IMR-90 (cell line): ENCODE measurements at regions not wholly inside any gene's neighbourhood (a gene's known extent, or its start where the extent isn't known, plus 50 kb on each side); places are given as distances from the start of the nearest gene placed in this dataset.

Source experiments
- ATAC-seq: fragments of 200-7000 bp; cut with Tn5 transposase; 2 replicates; pipeline ENCODE4 v1.9.1; 2020; ENCODE audit warnings: low read depth, mild to moderate bottlenecking, moderate library complexity
- BruUV-seq: library from RNA; stranded (reverse); fragments of 400-500 nt; replicated peaks from 2 replicates; lab custom pipeline; 2021; lab: Mats Ljungman, UMichigan
- CTCF ChIA-PET: fragments of 300-600 bp; formaldehyde crosslinking; extraction: SDS; loops from one replicate; lab custom pipeline; 2021; ENCODE audit warnings: antibody characterized with exemption; lab: Yijun Ruan, JAX
- POLR2A ChIA-PET: fragments of 300-600 bp; sonication (Branson Sonifier 250); formaldehyde crosslinking; loops from one replicate; lab custom pipeline; 2022; ENCODE audit warnings: antibody characterized with exemption; ENCODE audit not compliant: unreplicated experiment; lab: Charles Lee
- DNase-seq: peaks from one replicate; pipeline ENCODE4 v3.0.0; 2013
- H2AFZ ChIP-seq: replicated peaks from 2 replicates; pipeline ENCODE3; 2013; ENCODE audit warnings: low read length, mild to moderate bottlenecking; ENCODE audit not compliant: poor library complexity
- H2AK5ac ChIP-seq: 2 replicates; pipeline ENCODE4 v1.6.1; 2013; ENCODE audit warnings: low read depth, low read length, inconsistent platforms
- H2AK9ac ChIP-seq: replicated peaks from 2 replicates; pipeline ENCODE3; 2013; ENCODE audit warnings: mild to moderate bottlenecking, low read depth, low read length, moderate library complexity; ENCODE audit not compliant: poor library complexity
- H2BK120ac ChIP-seq: 2 replicates; pipeline ENCODE4 v1.6.1; 2013; ENCODE audit warnings: low read depth, low read length, inconsistent platforms
- H2BK15ac ChIP-seq: 3 replicates; pipeline ENCODE4 v1.6.1; 2013; ENCODE audit warnings: low read depth, low read length, inconsistent platforms
- H2BK20ac ChIP-seq: 2 replicates; pipeline ENCODE4 v1.6.1; 2013; ENCODE audit warnings: low read depth, mild to moderate bottlenecking, inconsistent platforms, low read length, moderate library complexity
- H2BK5ac ChIP-seq: 2 replicates; pipeline ENCODE4 v1.6.1; 2013; ENCODE audit warnings: mild to moderate bottlenecking, low read depth, low read length, inconsistent platforms; ENCODE audit not compliant: poor library complexity, severe bottlenecking
- H3K14ac ChIP-seq: replicated peaks from 2 replicates; pipeline ENCODE4 v1.6.1; 2013; ENCODE audit warnings: low read depth, low read length, inconsistent platforms
- H3K18ac ChIP-seq: 2 replicates; pipeline ENCODE4 v1.6.1; 2013; ENCODE audit warnings: low read depth, low read length, control low read depth
- H3K23ac ChIP-seq: 2 replicates; pipeline ENCODE4 v1.6.1; 2013; ENCODE audit warnings: low read depth, low read length, inconsistent platforms
- H3K27ac ChIP-seq: 2 replicates; pipeline ENCODE4 v1.5.1; 2013; ENCODE audit warnings: mild to moderate bottlenecking, control low read depth, low read length; ENCODE audit not compliant: insufficient read depth
- H3K27me3 ChIP-seq: 2 replicates; pipeline ENCODE4 v1.6.1; 2013; ENCODE audit warnings: low read length; ENCODE audit not compliant: control insufficient read depth, insufficient read depth
- H3K36me3 ChIP-seq: 2 replicates; pipeline ENCODE4 v1.6.1; 2013; ENCODE audit warnings: low read length, mixed read lengths; ENCODE audit not compliant: control insufficient read depth, insufficient read depth
- H3K4ac ChIP-seq: 2 replicates; pipeline ENCODE4 v1.6.1; 2013; ENCODE audit warnings: low read depth, low read length, inconsistent platforms
- H3K4me1 ChIP-seq: 2 replicates; pipeline ENCODE4 v1.6.1; 2013; ENCODE audit warnings: low read length, mixed read lengths; ENCODE audit not compliant: control insufficient read depth, insufficient read depth
- H3K4me2 ChIP-seq: 2 replicates; pipeline ENCODE4 v1.6.1; 2013; ENCODE audit warnings: low read depth, mild to moderate bottlenecking, control low read depth, low read length, moderate library complexity
- H3K4me3 ChIP-seq: 2 replicates; pipeline ENCODE4 v1.5.1; 2013; ENCODE audit warnings: low read depth, mild to moderate bottlenecking, control low read depth, low read length, moderate library complexity; ENCODE audit not compliant: insufficient read depth
- H3K56ac ChIP-seq: 2 replicates; pipeline ENCODE4 v1.6.1; 2013; ENCODE audit warnings: low read length, inconsistent platforms; ENCODE audit not compliant: insufficient read depth; ENCODE audit errors: extremely low read depth
- H3K79me1 ChIP-seq, 2 experiments: 2 replicates each; pipeline ENCODE4 v1.6.1; 2013; ENCODE audit warnings: low read length in 2 of 2, inconsistent platforms in 1 of 2, low read depth in 1 of 2
- H3K9ac ChIP-seq: 2 replicates; pipeline ENCODE4 v1.6.1; 2013; ENCODE audit warnings: low read depth, low read length, control low read depth
- H3K9me1 ChIP-seq: 2 replicates; pipeline ENCODE4 v1.6.1; 2013; ENCODE audit warnings: low read length, inconsistent platforms; ENCODE audit not compliant: insufficient read depth
- H3K9me3 ChIP-seq: 2 replicates; pipeline ENCODE4 v1.6.1; 2013; ENCODE audit warnings: low read length; ENCODE audit not compliant: control insufficient read depth, insufficient read depth
- H4K20me1 ChIP-seq: 2 replicates; pipeline ENCODE4 v1.6.1; 2013; ENCODE audit warnings: low read length, inconsistent platforms; ENCODE audit not compliant: insufficient read depth
- H4K5ac ChIP-seq: 2 replicates; pipeline ENCODE4 v1.6.1; 2013; ENCODE audit warnings: mild to moderate bottlenecking, low read depth, low read length, control low read depth
- H4K8ac ChIP-seq, 2 experiments: 2 replicates each; pipeline ENCODE4 v1.6.1; 2013; ENCODE audit warnings: low read depth in 2 of 2, low read length in 2 of 2, control low read depth in 1 of 2, inconsistent platforms in 1 of 2
- H4K91ac ChIP-seq: 2 replicates; pipeline ENCODE4 v1.6.1; 2013; ENCODE audit warnings: low read depth, low read length, inconsistent platforms; ENCODE audit not compliant: insufficient read depth
- BHLHE40 ChIP-seq: fragments of 150-350 bp; IDR thresholded peaks from 2 replicates; pipeline ENCODE4 v1.6.1; 2016; ENCODE audit warnings: mild to moderate bottlenecking, low read depth, low read length
- CEBPB ChIP-seq: IDR thresholded peaks from 2 replicates; pipeline ENCODE4 v1.6.1; 2012; ENCODE audit warnings: low read depth, low read length, improper control_type of control experiment
- CHD1 ChIP-seq: IDR thresholded peaks from 2 replicates; pipeline ENCODE4 v1.6.1; 2012; ENCODE audit warnings: low read depth, low read length, improper control_type of control experiment
- FOS ChIP-seq: fragments of 150-350 bp; IDR thresholded peaks from 2 replicates; pipeline ENCODE4 v1.6.1; 2016; ENCODE audit warnings: low read depth, low read length
- MAFK ChIP-seq: IDR thresholded peaks from 2 replicates; pipeline ENCODE4 v1.6.1; 2012; ENCODE audit warnings: low read depth, low read length, improper control_type of control experiment
- MAZ ChIP-seq: IDR thresholded peaks from 2 replicates; pipeline ENCODE4 v1.6.1; 2012; ENCODE audit warnings: low read depth, mild to moderate bottlenecking, low read length, improper control_type of control experiment, moderate library complexity, borderline replicate concordance
- MXI1 ChIP-seq: IDR thresholded peaks from 2 replicates; pipeline ENCODE4 v1.6.1; 2012; ENCODE audit warnings: low read depth, mild to moderate bottlenecking, low read length, moderate library complexity, borderline replicate concordance
- NFE2L2 ChIP-seq: fragments of 150-350 bp; IDR thresholded peaks from 2 replicates; pipeline ENCODE4 v1.6.1; 2016; ENCODE audit warnings: low read depth, mild to moderate bottlenecking, low read length
- POLR2A ChIP-seq: IDR thresholded peaks from 2 replicates; pipeline ENCODE4 v1.6.1; 2012; ENCODE audit warnings: mild to moderate bottlenecking, low read depth, low read length
- RAD21 ChIP-seq: IDR thresholded peaks from 2 replicates; pipeline ENCODE4 v1.6.1; 2012; ENCODE audit warnings: low read length, improper control_type of control experiment
- RCOR1 ChIP-seq: IDR thresholded peaks from 2 replicates; pipeline ENCODE4 v1.6.1; 2012; ENCODE audit warnings: mild to moderate bottlenecking, low read length, improper control_type of control experiment; ENCODE audit not compliant: insufficient replicate concordance
- RFX5 ChIP-seq: IDR thresholded peaks from 2 replicates; pipeline ENCODE4 v1.8.0; 2012; ENCODE audit warnings: low read depth, mild to moderate bottlenecking, low read length, moderate library complexity
- SMC3 ChIP-seq: fragments of 150-350 bp; IDR thresholded peaks from 2 replicates; pipeline ENCODE4 v1.6.1; 2016; ENCODE audit warnings: low read depth, mild to moderate bottlenecking, antibody characterized with exemption, low read length, moderate library complexity
- WGBS, 2 experiments: methylation state at CpG; one replicate each; pipeline versions ENCODE4 v1.1.5 to v1.1.7; 2013; ENCODE audit warnings: missing lambda C conversion rate in 2 of 2; ENCODE audit not compliant: insufficient read length in 1 of 2; ENCODE audit errors: extremely low coverage in 2 of 2; 5-methylcytosine and 5-hydroxymethylcytosine counted together
- dilution Hi-C: fragments of 300-500 bp; cut with HindIII; formaldehyde crosslinking; loops from one replicate; pipeline ENCODE4 v1.14.3; 2018; ENCODE audit warnings: low sequenced_read_pairs; ENCODE audit not compliant: unreplicated experiment
- in situ Hi-C: fragments of 300-500 bp; cut with MboI; formaldehyde crosslinking; loops from 3 replicates; pipeline ENCODE4 v1.14.3; 2019; ENCODE audit warnings: low sequenced_read_pairs, inconsistent platforms, mixed read lengths
- intact Hi-C: fragments of 100-400 bp; cut with micrococcal nuclease; formaldehyde crosslinking; loops from 2 replicates; pipeline ENCODE4 v1.10.0; 2022
- TF ChIP-seq, protein P1 (sequence below): fragments of 150-350 bp; IDR thresholded peaks from 2 replicates; pipeline ENCODE4 v1.6.1; 2017; ENCODE audit warnings: mild to moderate bottlenecking, antibody characterized with exemption, low read length, low read depth
- TF ChIP-seq, protein P2 (sequence below): fragments of 150-350 bp; IDR thresholded peaks from 2 replicates; pipeline ENCODE4 v1.6.1; 2016; ENCODE audit warnings: low read depth, mild to moderate bottlenecking, low read length, moderate library complexity, borderline replicate concordance
- TF ChIP-seq, protein P3 (sequence below): conservative IDR thresholded peaks from 2 replicates; pipeline ENCODE4 v1.5.1; 2012; ENCODE audit warnings: mild to moderate bottlenecking, low read depth, low read length, improper control_type of control experiment

DNA sequence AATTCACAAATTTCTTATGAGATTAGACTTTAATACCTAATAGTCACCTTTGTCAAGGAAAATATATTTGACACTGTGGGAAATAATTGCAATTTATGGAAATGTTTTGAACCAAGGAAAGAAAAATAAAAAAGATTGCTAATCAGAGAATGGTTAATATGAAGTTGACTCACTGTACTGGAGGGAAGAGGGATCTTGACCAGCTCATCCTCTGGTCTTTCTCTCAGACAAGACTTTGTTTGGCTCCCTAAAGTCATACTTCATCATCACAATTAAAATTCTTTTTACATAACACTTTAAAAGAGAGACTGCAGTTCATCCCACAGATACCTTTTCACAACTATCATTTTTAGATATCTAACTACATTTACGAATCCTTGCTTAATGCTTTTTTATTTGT, 538.5 kb upstream of the ZEB2 start:
- Histone ChIP-seq H4K8ac (no peak overlapping the region), H3K27me3 (no peaks in the 10 kb centered on the region), H3K36me3 (no peaks in the 10 kb centered on the region), H4K91ac (no peak overlapping the region), H2BK5ac (no peak overlapping the region), H2BK15ac (no peak overlapping the region), H2BK20ac (no peak overlapping the region), H2AFZ (no peak overlapping the region), H3K4ac (no peak overlapping the region), H3K4me2 (no peak overlapping the region), H3K23ac (no peak overlapping the region), H3K14ac (no peak overlapping the region), H2AK9ac (no peak overlapping the region), H4K5ac (no peak overlapping the region), H3K9me1 (no peaks in the 10 kb centered on the region), H2AK5ac (no peak overlapping the region), H3K18ac (no peak overlapping the region), H3K27ac (no peak overlapping the region), H3K4me1 (no peaks in the 10 kb centered on the region), H3K9me3 (peaks cover 3% of the 10 kb centered on the region; the same call in 1 of the 2 replicates), H3K9ac (no peak overlapping the region), H3K4me3 (no peak overlapping the region), H4K20me1 (no peaks in the 10 kb centered on the region), H3K56ac (no peak overlapping the region), H2BK120ac (no peak overlapping the region), H3K79me1 (no peaks in the 10 kb centered on the region)
- no CpG with 5 or more reads among the region's 1 CpG for WGBS, 2 experiments
- POLR2A ChIA-PET = no interaction called here
- intact Hi-C loops (no loop called here), in situ Hi-C loops (no loop called here), dilution Hi-C loops (no loop called here)
- CTCF ChIA-PET = no interaction called here
- ATAC-seq = no peak
- no peak for TF ChIP-seq NFE2L2
- no peak for TF ChIP-seq MAFK
- no peak for TF ChIP-seq RFX5
- no peak for TF ChIP-seq MXI1
- TF ChIP-seq RAD21 = no peak
- TF ChIP-seq, protein P1, sequence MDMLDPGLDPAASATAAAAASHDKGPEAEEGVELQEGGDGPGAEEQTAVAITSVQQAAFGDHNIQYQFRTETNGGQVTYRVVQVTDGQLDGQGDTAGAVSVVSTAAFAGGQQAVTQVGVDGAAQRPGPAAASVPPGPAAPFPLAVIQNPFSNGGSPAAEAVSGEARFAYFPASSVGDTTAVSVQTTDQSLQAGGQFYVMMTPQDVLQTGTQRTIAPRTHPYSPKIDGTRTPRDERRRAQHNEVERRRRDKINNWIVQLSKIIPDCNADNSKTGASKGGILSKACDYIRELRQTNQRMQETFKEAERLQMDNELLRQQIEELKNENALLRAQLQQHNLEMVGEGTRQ = no peak
- no peak for TF ChIP-seq FOS
- no peak for TF ChIP-seq SMC3
- TF ChIP-seq, protein P2, sequence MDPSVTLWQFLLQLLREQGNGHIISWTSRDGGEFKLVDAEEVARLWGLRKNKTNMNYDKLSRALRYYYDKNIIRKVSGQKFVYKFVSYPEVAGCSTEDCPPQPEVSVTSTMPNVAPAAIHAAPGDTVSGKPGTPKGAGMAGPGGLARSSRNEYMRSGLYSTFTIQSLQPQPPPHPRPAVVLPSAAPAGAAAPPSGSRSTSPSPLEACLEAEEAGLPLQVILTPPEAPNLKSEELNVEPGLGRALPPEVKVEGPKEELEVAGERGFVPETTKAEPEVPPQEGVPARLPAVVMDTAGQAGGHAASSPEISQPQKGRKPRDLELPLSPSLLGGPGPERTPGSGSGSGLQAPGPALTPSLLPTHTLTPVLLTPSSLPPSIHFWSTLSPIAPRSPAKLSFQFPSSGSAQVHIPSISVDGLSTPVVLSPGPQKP = no peak
- no peak for TF ChIP-seq POLR2A
- TF ChIP-seq, protein P3, sequence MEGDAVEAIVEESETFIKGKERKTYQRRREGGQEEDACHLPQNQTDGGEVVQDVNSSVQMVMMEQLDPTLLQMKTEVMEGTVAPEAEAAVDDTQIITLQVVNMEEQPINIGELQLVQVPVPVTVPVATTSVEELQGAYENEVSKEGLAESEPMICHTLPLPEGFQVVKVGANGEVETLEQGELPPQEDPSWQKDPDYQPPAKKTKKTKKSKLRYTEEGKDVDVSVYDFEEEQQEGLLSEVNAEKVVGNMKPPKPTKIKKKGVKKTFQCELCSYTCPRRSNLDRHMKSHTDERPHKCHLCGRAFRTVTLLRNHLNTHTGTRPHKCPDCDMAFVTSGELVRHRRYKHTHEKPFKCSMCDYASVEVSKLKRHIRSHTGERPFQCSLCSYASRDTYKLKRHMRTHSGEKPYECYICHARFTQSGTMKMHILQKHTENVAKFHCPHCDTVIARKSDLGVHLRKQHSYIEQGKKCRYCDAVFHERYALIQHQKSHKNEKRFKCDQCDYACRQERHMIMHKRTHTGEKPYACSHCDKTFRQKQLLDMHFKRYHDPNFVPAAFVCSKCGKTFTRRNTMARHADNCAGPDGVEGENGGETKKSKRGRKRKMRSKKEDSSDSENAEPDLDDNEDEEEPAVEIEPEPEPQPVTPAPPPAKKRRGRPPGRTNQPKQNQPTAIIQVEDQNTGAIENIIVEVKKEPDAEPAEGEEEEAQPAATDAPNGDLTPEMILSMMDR = no peak
- TF ChIP-seq CHD1 = no peak
- TF ChIP-seq MAZ = no peak
- no peak for TF ChIP-seq RCOR1
- TF ChIP-seq BHLHE40 = no peak
- no peak for TF ChIP-seq CEBPB
- DNase-seq = no peak
- BruUV-seq = no TSS peak
